ENCODE measurements at regions not wholly inside any gene's neighbourhood (a gene's known extent, or its start where the extent isn't known, plus 50 kb on each side); places are given as distances from the start of the nearest gene placed in this dataset.

- TF ChIP-seq REST (IDR thresholded peaks at IDR 0.05; ENCODE audit: borderline replicate concordance) (no peak), REST (CRISPR knock-in tag; IDR thresholded peaks at IDR 0.05; ENCODE audit: low read depth) (no peak), LARP7 (IDR thresholded peaks at IDR 0.05) (no peak), MAX (CRISPR knock-in tag; IDR thresholded peaks at IDR 0.05) (no peak), NR2C2 (CRISPR knock-in tag; IDR thresholded peaks at IDR 0.05) (no peak), NR2C2 (tag; IDR thresholded peaks at IDR 0.05) (no peak)
These were observed 757.3 kb downstream of the LTN1 start for GRCh38 chr21:28235169-28235895.
